HCT116 (cell line): ENCODE measurements at regions not wholly inside any gene's neighbourhood (a gene's known extent, or its start where the extent isn't known, plus 50 kb on each side); places are given as distances from the start of the nearest gene placed in this dataset.

Experiments
- ATAC-seq: fragments of 200-7000 bp; cut with Tn5 transposase; 2 replicates; pipeline ENCODE4 v1.9.1; 2020; ENCODE audit warnings: mild to moderate bottlenecking, moderate library complexity
- BruUV-seq: library from RNA; stranded (reverse); fragments of 400-500 nt; replicated peaks from 2 replicates; lab custom pipeline; 2021; lab: Mats Ljungman, UMichigan
- CTCF ChIA-PET: fragments of 300-600 bp; sonication (Branson Sonifier 250); formaldehyde crosslinking; loops from one replicate; lab custom pipeline; 2021; ENCODE audit warnings: antibody characterized with exemption; lab: Charles Lee
- POLR2A ChIA-PET: fragments of 300-600, 350-600 bp; sonication (Branson Sonifier 250); formaldehyde crosslinking; loops from one replicate; lab custom pipeline; 2021; ENCODE audit warnings: antibody characterized with exemption; lab: Charles Lee
- RAD21 ChIA-PET, 2 experiments: fragments of 300-600 bp; sonication (Branson Sonifier 250); formaldehyde crosslinking; loops; one replicate each; lab custom pipeline; 2023; ENCODE audit warnings: low total read pairs in 2 of 2; ENCODE audit not compliant: uncharacterized antibody in 2 of 2, unreplicated experiment in 2 of 2, low non-redundant PET in 1 of 2; lab: Charles Lee
- DNase-seq: peaks from one replicate; pipeline ENCODE4 v3.0.0-alpha.2; 2010; ENCODE audit warnings: low read depth, low spot score
- H2AFZ ChIP-seq: fragments of 200-600 bp; shearing (Covaris generic), sonication (generic); 2 replicates; pipeline ENCODE4 v1.6.1; 2017; ENCODE audit warnings: low read depth, mixed run types, mixed read lengths, antibody characterized with exemption, low read length; ENCODE audit not compliant: poor library complexity, severe bottlenecking
- H3K27ac ChIP-seq: 2 replicates; pipeline ENCODE4 v1.5.1; 2012; ENCODE audit warnings: low read depth, low read length
- H3K27me3 ChIP-seq: fragments of 200-600 bp; sonication (generic); 2 replicates; pipeline ENCODE4 v1.6.1; 2016; ENCODE audit warnings: mixed run types, low read length, mixed read lengths; ENCODE audit not compliant: insufficient read depth
- H3K36me3 ChIP-seq, 2 experiments: fragments of 200-500 bp in 1 of 2; fragments of 200-600 bp in 1 of 2; sonication (Bioruptor generic) in 1 of 2; sonication (generic) in 1 of 2; 2 replicates each; pipeline versions ENCODE4 v1.5.1 to v1.6.1; 2014 to 2016; ENCODE audit warnings: low read length in 2 of 2, inconsistent platforms in 1 of 2, mixed read lengths in 1 of 2, mixed run types in 1 of 2; ENCODE audit not compliant: insufficient read depth in 2 of 2, control insufficient read depth in 1 of 2
- H3K4me1 ChIP-seq, 2 experiments: fragments of 200-600 bp in 1 of 2; sonication (generic) in 1 of 2; 2 replicates each; pipeline versions ENCODE4 v1.5.1 to v1.6.1; 2012 to 2017; ENCODE audit warnings: low read length in 2 of 2, inconsistent platforms in 1 of 2, mild to moderate bottlenecking in 1 of 2, mixed read lengths in 1 of 2, mixed run types in 1 of 2, moderate library complexity in 1 of 2; ENCODE audit not compliant: insufficient read depth in 2 of 2, control insufficient read depth in 1 of 2
- H3K4me2 ChIP-seq: fragments of 200-600 bp; sonication (generic); 2 replicates; pipeline ENCODE4 v1.6.1; 2017; ENCODE audit warnings: mixed run types, low read length, mixed read lengths
- H3K4me3 ChIP-seq, 2 experiments: fragments of 200-600 bp in 1 of 2; sonication (generic) in 1 of 2; replicated peaks in 1 of 2; 2 replicates each; pipeline ENCODE4 v1.5.1; 2011 to 2016; ENCODE audit warnings: low read length in 2 of 2, control low read depth in 1 of 2, low read depth in 1 of 2, mild to moderate bottlenecking in 1 of 2, mixed read lengths in 1 of 2, mixed run types in 1 of 2
- H3K79me2 ChIP-seq: fragments of 200-600 bp; sonication (generic); 2 replicates; pipeline ENCODE4 v1.6.1; 2017; ENCODE audit warnings: mild to moderate bottlenecking, mixed run types, low read length, moderate library complexity, mixed read lengths; ENCODE audit not compliant: insufficient read depth
- H3K9ac ChIP-seq: fragments of 200-600 bp; sonication (generic); 2 replicates; pipeline ENCODE4 v1.6.1; 2016; ENCODE audit warnings: low read length, mixed read lengths
- H3K9me2 ChIP-seq: fragments of 200-600 bp; sonication (generic), shearing (Covaris generic); 2 replicates; pipeline ENCODE4 v1.6.1; 2017; ENCODE audit warnings: mixed run types, mild to moderate bottlenecking, moderate library complexity; ENCODE audit not compliant: insufficient read depth
- H3K9me3 ChIP-seq, 2 experiments: fragments of 200-500 bp in 1 of 2; fragments of 200-600 bp in 1 of 2; sonication (Bioruptor generic) in 1 of 2; sonication (generic) in 1 of 2; 2 replicates each; pipeline ENCODE4 v1.6.1; 2014 to 2017; ENCODE audit warnings: low read length in 2 of 2, mixed read lengths in 2 of 2, inconsistent platforms in 1 of 2, low read depth in 1 of 2, mild to moderate bottlenecking in 1 of 2, mixed run types in 1 of 2, moderate library complexity in 1 of 2; ENCODE audit not compliant: control insufficient read depth in 1 of 2, insufficient read depth in 1 of 2
- H4K20me1 ChIP-seq: fragments of 200-600 bp; sonication (generic), shearing (Covaris generic); 2 replicates; pipeline ENCODE4 v1.6.1; 2017; ENCODE audit warnings: mixed run types, mild to moderate bottlenecking, moderate library complexity; ENCODE audit not compliant: insufficient read depth
- CBX3 ChIP-seq: IDR thresholded peaks from 2 replicates; pipeline ENCODE4 v1.6.1; 2012; ENCODE audit warnings: low read depth
- CEBPB ChIP-seq: IDR thresholded peaks from 2 replicates; pipeline ENCODE4 v1.6.1; 2012; ENCODE audit warnings: low read depth
- EGR1 ChIP-seq: IDR thresholded peaks from 2 replicates; pipeline ENCODE4 v1.6.1; 2012; ENCODE audit warnings: low read depth
- ELF1 ChIP-seq: IDR thresholded peaks from 2 replicates; pipeline ENCODE4 v1.6.1; 2012; ENCODE audit warnings: low read depth, borderline replicate concordance
- EZH2 ChIP-seq: fragments of 200-600 bp; sonication (generic); IDR thresholded peaks from 2 replicates; pipeline ENCODE4 v1.6.1; 2017; ENCODE audit warnings: antibody characterized with exemption, mixed run types
- EZH2phosphoT487 ChIP-seq: fragments of 200-600 bp; IDR thresholded peaks from 2 replicates; pipeline ENCODE4 v1.6.1; 2018; ENCODE audit warnings: antibody characterized with exemption, borderline replicate concordance
- FOSL1 ChIP-seq: IDR thresholded peaks from 2 replicates; pipeline ENCODE4 v1.6.1; 2012; ENCODE audit warnings: low read depth
- JUND ChIP-seq: IDR thresholded peaks from 2 replicates; pipeline ENCODE4 v1.6.1; 2012
- MAX ChIP-seq: IDR thresholded peaks from 2 replicates; pipeline ENCODE4 v1.6.1; 2012
- POLR2AphosphoS5 ChIP-seq: IDR thresholded peaks from 2 replicates; pipeline ENCODE4 v1.6.1; 2011; ENCODE audit warnings: mild to moderate bottlenecking, low read depth, low read length, moderate library complexity
- SP1 ChIP-seq: IDR thresholded peaks from 2 replicates; pipeline ENCODE4 v1.6.1; 2012; ENCODE audit warnings: low read depth
- SRF ChIP-seq: IDR thresholded peaks from 2 replicates; pipeline ENCODE4 v1.6.1; 2012; ENCODE audit warnings: low read depth
- TCF7L2 ChIP-seq: IDR thresholded peaks from 2 replicates; pipeline ENCODE4 v1.7.0; 2011; ENCODE audit warnings: borderline replicate concordance, inconsistent platforms; ENCODE audit not compliant: insufficient read depth, insufficient read length; ENCODE audit errors: extremely low read depth
- YY1 ChIP-seq: IDR thresholded peaks from 2 replicates; pipeline ENCODE4 v1.6.1; 2011; ENCODE audit warnings: low read length, low read depth, moderate library complexity, mild to moderate bottlenecking; ENCODE audit not compliant: insufficient replicate concordance; ENCODE audit errors: extremely low read depth
- ZFX ChIP-seq: fragments of 450-650 bp; IDR thresholded peaks from 2 replicates; pipeline ENCODE4 v1.6.1; 2017
- ZNF274 ChIP-seq: fragments of 200-500 bp; sonication (Bioruptor generic); IDR thresholded peaks from 2 replicates; pipeline ENCODE4 v1.6.1; 2014; ENCODE audit warnings: mild to moderate bottlenecking, low read depth, low read length, inconsistent platforms
- intact Hi-C: fragments of 100-400 bp; cut with micrococcal nuclease; formaldehyde crosslinking; loops from 2 replicates; pipeline ENCODE4 v1.10.0; 2022
- TF ChIP-seq, protein P1 (sequence below): IDR thresholded peaks from 2 replicates; pipeline ENCODE4 v1.6.1; 2012; ENCODE audit warnings: low read depth

DNA sequence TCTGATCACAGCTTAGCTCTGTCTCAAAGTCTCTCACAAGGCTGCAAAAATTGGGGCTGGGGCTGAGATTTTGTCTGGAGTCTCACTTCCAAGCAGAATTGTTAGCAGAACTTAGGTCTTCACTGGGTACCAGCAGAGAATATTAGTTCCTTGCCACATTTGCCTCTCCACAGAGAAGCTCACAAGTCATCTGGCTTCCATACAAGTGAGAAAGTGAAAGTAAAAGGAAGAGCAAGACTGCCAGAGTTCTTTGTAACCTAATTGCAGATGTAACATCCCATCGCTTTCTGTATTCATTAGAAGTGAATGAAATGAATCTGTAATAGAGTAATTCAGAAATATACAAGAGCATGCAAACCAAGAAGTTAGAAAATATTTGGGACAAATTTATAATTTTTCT, 624.1 kb upstream of the GNPDA2 start:
- CTCF ChIA-PET, result no interaction called here

More for the DNA sequence above, 624.1 kb upstream of the GNPDA2 start:
- H3K9me3 ChIP-seq, result peaks cover 0 to 16% of the 10 kb centered on the region in 2 experiments; a peak in 2 of 4 replicates
- H3K79me2 ChIP-seq, result no peaks in the 10 kb centered on the region
- DNase-seq (no peak), ATAC-seq (no peak)
- no peaks in the 10 kb centered on the region for H3K27me3 ChIP-seq
- H3K27ac ChIP-seq, result no peak overlapping the region
- no peak overlapping the region for H3K9ac ChIP-seq
- no peaks in the 10 kb centered on the region for H3K36me3 ChIP-seq
- no peak overlapping the region for H3K4me2 ChIP-seq
- H2AFZ ChIP-seq, result no peak overlapping the region
- H3K9me2 ChIP-seq, result no peaks in the 10 kb centered on the region
- intact Hi-C loops, result no loop called here
- no peak for TF ChIP-seq EGR1
- no peak for TF ChIP-seq POLR2AphosphoS5
- no peak for TF ChIP-seq JUND
- TF ChIP-seq ZFX, result no peak
- TF ChIP-seq EZH2phosphoT487, result no peak
- TF ChIP-seq, protein P1, sequence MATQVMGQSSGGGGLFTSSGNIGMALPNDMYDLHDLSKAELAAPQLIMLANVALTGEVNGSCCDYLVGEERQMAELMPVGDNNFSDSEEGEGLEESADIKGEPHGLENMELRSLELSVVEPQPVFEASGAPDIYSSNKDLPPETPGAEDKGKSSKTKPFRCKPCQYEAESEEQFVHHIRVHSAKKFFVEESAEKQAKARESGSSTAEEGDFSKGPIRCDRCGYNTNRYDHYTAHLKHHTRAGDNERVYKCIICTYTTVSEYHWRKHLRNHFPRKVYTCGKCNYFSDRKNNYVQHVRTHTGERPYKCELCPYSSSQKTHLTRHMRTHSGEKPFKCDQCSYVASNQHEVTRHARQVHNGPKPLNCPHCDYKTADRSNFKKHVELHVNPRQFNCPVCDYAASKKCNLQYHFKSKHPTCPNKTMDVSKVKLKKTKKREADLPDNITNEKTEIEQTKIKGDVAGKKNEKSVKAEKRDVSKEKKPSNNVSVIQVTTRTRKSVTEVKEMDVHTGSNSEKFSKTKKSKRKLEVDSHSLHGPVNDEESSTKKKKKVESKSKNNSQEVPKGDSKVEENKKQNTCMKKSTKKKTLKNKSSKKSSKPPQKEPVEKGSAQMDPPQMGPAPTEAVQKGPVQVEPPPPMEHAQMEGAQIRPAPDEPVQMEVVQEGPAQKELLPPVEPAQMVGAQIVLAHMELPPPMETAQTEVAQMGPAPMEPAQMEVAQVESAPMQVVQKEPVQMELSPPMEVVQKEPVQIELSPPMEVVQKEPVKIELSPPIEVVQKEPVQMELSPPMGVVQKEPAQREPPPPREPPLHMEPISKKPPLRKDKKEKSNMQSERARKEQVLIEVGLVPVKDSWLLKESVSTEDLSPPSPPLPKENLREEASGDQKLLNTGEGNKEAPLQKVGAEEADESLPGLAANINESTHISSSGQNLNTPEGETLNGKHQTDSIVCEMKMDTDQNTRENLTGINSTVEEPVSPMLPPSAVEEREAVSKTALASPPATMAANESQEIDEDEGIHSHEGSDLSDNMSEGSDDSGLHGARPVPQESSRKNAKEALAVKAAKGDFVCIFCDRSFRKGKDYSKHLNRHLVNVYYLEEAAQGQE, result no peak
- TF ChIP-seq FOSL1, result no peak
- no peak for TF ChIP-seq TCF7L2
- no peak for TF ChIP-seq SRF
- TF ChIP-seq MAX, result no peak
- TF ChIP-seq ELF1, result no peak
- TF ChIP-seq ZNF274, result no peak
- TF ChIP-seq SP1, result no peak
- TF ChIP-seq CBX3, result no peak
- no peak for TF ChIP-seq EZH2
- TF ChIP-seq CEBPB, result no peak
- TF ChIP-seq YY1, result no peak
- H4K20me1 ChIP-seq, result no peaks in the 10 kb centered on the region; the same call in 1 of the 2 replicates
- H3K4me1 ChIP-seq, result no peaks in the 10 kb centered on the region
- ChIA-PET POLR2A (no interaction called here), RAD21 (no interaction called here)
- BruUV-seq, result no TSS peak
- no peak overlapping the region for H3K4me3 ChIP-seq
